HG03175 (cell line): ENCODE measurements at regions not wholly inside any gene's neighbourhood (a gene's known extent, or its start where the extent isn't known, plus 50 kb on each side); places are given as distances from the start of the nearest gene placed in this dataset.
"Not testable (repeated sequence)": the region's sequence is repeated elsewhere in the genome, so short reads cannot be mapped to it uniquely, and the experiment has no call there.

Experiments used
- ATAC-seq: cut with Tn5 transposase; IDR thresholded peaks from one replicate; pipeline ENCODE4 v1.9.1; 2021; ENCODE audit warnings: mild to moderate bottlenecking, moderate library complexity; ENCODE audit not compliant: unreplicated experiment

DNA sequence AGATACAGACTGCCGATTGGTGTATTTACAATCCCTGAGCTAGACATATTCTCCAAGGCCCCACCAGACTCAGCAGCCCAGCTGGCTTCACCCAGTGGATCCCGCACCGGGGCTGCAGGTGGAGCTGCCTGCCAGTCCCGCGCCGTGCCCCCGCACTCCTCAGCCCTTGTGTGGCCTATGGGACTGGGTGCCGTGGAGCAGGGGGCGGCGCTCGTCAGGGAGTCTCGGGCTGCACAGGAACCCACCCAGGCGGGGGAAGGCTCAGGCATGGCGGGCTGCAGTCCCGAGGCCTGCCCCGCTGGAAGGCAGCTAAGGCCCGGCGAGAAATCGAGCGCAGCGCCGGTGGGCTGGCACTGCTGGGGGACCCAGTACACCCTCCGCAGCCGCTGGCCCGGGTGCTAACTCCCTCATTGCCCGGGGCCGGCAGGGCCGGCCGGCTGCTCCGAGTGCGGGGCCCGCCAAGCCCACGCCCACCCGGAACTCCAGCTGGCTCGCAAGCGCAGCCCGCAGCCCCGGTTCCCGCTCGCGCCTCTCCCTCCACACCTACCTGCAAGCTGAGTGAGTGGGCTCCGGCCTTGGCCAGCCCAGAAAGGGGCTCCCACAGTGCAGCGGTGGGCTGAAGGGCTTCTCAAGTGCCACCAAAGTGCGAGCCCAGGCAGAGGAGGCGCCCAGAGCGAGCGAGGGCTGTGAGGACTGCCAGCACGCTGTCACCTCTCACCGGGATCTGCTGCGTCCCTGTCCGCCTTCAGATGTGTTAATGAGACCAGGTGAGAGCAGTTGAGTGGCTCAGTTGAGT is 137.8 kb upstream of the LCORL start:
- ATAC-seq: not testable (repeated sequence)

DNA sequence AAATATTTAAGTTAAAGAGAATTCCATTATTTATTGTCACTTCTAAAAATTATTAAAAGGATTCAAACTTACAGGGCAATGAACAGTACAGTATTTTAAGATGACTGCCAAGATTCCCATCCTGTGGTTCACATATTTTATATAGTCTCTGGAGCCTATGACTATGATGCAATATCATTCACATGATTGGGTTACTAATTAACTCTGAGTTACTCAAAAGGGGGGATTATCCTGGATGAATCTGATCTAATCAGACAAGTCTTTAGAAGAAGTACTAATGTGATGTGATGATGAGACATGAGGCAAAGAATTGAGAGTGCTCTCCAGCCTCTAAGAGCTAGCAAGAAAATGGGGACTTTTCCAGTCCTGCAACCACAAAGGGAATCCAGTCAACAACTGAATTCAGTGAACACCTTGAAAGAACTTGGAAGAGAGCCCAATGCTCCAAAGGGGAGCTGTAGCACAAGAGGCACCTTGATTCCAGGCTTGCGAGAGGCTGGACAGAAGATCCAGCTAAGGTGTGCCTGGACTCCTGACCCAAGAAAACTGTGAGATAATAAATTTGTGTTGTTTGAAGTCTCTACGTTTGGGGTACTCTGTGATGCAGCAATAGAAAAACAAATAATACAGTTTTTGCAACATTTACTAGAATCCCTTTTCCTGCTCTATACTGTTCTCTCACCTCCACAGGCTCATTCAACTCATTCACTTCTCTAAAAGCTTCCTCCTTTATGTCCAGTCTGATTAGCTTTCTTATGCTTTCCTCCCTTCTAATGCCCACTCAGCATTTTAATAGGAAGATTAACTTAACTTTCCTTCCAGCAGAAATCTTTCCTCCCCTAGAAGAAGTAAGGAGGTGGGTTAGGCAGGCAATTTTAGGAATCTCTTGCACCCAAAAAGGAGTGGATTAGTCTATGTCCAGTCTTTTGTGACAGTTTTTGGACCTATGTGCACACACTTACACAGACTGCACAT is 133.8 kb upstream of the LCORL start:
- no peak for ATAC-seq

DNA sequence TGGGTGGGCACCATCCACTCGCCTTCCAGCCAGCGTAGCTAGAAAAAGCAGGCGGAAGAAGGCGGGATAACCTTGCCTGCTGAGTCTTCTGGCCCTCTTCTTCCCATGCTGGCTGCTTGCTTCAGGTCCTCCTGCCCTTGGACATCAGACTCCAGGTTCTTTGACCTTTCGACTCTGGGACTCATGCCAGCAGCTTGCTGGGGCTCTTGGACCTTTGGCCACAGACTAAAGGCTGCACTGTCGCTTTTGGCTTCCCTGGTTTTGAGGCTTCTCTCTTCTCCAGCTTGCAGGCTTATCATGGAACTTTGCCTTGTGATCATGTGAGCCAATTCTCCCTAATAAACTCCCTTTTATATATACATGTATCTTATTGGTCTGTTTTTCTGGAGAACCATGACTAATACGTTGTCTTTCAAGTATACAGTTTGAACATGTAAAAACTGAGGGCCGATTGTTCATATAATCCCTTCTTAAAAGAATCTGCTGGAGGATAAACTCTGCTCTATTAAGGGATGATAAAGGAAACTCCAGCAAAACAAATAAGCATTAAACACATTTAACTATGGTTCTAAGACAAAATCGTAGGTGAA is 116.6 kb upstream of the LCORL start:
- no peak for ATAC-seq

DNA sequence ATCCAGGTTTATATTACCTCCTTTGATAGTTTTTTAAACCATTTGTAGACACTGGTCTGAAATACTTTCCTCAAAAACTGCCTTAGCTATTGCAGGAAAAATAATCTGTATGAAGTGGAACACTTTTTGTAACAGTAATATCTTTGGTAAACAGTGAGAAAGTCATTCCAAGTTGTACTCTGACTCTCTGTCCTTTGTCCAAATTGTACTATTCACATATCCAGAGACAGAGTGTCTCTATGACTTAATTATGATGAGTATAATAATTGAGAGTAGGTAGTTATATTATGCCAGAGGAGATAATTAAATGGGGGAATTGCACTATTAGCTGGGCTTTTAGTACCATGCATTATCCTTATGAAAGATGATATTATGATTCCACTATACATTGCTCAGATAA is 112.6 kb upstream of the LCORL start:
- no peak for ATAC-seq

DNA sequence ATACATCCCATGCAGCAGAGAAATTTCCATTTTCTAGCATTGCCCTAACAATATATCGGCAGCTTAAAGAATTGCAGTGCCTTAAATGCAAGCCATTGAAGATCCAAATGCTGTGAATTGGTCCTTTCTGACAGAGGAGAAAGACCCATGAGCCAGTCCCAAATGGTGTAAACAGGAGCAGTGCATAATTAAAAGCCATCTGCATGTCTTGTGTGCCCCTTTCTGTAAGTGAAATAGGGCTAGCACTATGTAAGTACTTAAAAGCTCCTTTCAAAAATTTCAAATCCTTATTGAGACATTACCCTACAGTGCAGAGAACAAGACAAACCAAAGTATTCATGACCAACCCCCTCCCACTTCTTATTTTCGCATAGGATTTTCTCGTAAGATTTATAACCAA is 108.7 kb upstream of the LCORL start:
- no peak for ATAC-seq

DNA sequence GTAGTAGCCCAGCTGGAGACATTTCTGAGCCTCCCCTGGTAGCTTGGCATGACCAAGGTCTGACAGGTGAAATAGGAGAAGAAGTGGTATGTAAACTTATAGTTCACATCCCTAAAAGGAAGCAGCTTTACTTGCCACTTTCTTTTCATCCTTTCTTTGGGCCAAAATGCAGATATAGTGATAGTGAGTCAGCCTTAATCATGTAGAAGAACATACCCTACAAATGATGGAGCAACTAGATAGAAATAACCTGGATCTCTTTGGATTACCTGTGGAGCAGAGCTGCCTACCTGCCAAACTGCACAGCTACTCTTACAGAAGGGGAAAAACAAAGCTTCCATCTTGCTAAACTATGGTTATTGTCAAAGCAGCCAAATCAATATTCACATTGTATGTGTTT is 106.7 kb upstream of the LCORL start:
- no peak for ATAC-seq

DNA sequence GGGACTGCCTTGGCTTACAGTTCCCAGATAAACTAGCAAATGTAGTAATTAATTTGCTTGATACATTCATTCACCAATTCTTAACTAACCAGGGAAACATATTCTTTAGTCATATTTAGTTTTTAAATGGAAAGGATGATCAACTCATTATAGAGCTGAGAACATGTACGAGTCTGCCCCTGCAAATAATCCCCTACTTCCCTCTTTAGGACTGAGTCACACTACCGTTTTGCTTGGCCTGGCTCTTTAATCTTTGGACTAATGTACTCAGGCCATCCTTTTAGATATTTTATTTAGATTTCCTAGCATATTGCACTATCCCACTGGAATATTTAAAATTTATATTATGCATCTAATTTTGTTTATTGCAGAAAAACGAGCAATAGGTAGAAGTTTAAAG is 105.5 kb upstream of the LCORL start:
- ATAC-seq: no peak

DNA sequence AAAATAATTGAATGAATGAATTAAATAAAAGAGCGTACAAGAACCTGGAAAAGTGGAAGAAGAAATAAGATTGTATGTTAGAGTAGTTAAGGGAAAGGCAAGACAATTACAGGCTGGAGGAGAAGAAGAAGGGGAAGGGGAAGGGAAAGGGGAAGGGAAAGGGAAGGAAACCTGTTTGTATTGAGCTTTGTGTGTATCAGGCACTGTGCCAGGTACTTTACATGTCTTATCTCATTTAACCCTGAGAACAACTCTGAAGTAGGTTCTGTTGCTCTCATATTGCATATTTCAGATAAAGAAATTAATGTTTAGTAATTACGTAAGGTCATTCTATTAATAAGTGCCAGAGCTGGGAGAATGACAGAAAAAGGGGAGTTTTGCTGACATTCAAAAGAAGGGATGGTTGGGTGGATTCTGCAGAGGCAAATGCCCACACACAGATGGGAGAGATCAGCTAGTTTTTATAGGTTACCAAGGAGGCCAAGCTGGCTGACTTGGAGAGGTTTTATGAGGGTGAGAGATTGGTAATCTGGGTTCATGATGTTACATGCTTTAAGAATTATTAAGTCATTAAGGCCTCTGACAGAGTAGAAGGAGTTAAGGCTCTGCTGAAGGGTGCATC is 92.3 kb upstream of the LCORL start:
- no peak for ATAC-seq

DNA sequence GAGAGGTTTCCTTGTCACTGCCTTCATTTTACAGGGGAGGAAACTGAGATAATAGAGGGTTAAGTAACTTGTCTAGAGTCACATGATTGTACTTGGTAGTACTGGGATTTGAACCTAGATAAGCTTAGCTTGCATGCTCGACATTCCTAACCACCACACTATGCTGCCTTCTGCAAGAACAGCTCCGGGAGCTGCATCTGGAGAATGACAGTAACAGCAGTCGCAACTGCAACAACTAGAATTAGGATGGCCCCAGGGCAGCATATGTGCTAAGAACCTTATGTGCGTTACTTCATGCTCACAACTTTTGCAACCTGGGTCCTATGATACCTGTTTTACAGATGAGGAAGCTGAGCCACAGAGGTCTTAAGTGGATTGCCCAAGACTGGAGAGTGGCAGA is 89.5 kb upstream of the LCORL start:
- no peak for ATAC-seq

DNA sequence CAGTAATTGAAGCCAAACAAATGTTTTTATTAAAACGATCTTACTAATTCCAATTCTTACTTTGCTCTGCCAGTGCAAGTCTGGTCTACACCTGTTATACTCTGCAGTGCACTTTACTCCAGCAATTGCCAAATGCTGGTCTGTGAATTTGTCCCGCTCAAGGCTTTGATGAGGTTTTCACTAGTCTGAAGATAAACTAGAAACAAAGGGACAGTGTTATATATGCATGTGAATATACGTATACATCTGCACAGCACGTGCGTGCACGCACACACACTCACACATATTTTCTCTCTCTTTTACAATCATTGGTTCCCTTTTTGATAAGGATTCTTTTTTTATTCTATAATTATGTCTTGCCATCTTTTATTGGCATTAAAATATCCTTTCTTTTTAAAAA is 88.5 kb upstream of the LCORL start:
- no peak for ATAC-seq

DNA sequence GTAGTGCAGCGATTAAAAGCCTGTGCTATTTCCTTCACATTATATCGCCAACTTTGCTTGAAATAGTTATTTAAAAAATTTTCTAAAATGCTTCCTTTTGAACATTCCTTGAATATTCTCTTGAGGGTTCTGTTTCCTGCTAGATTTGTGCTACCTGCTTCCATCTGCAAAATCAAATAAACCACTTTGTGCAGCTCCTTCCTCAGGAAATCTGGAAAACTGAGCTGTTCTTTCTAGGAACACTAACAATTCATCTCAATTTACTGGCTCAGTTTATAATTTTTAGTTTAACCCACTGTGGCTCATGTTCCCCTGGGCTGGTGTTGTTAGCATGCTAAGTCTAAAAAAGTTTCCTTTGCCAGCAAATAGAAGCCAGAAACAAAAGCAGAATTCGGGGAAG is 88.1 kb upstream of the LCORL start:
- ATAC-seq: no peak

DNA sequence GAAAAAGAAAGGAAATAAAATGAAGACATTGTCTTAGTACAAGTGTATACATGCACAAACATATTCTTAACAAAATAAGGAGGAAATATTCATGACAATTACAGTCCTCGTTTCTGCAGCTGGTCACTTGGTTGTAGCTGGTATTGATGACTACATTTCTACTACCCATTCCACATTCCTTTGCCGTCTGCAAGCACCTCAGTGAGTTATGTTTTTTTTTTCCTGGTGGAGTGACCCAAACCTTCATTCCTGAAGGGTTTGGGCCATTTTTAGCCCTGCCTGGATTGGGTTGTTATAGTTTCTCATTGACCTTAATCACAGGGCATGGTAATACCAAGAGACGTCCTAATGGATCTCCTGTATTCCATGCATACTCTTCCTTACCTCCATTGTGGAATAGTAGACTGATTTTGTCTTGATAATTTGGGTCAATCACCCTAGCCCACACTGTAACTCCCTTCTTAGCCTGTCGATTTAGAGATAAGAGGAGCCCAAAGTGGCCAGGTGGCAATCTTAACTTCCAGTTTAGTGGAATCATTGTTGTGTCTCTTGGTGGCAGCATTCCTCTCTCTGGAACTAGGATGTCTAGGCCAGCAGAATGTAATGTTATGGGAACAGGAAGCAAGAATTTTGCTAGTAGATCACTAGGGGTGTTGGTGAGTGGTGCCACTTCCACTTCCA is 86.4 kb upstream of the LCORL start:
- not testable (repeated sequence) for ATAC-seq

DNA sequence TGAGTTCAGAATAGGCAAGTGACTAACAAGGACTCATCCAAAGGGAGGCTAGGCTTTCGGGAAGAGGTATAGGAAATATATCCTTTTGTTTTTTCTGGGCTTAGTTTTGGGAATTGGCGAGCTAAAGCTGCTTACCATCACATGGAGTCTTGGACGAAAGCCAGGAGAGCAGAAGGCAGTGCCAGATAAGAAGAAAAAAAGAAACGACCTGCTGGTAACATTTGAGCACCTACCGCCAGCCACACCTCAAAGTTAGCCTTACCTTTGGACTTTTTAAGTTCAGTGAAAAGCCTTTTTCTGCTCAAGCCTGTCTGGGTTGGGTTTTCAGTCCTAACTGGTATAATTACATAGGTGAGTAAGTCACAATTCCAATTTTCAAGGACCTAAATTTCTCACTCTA is 85.1 kb upstream of the LCORL start:
- no peak for ATAC-seq

DNA sequence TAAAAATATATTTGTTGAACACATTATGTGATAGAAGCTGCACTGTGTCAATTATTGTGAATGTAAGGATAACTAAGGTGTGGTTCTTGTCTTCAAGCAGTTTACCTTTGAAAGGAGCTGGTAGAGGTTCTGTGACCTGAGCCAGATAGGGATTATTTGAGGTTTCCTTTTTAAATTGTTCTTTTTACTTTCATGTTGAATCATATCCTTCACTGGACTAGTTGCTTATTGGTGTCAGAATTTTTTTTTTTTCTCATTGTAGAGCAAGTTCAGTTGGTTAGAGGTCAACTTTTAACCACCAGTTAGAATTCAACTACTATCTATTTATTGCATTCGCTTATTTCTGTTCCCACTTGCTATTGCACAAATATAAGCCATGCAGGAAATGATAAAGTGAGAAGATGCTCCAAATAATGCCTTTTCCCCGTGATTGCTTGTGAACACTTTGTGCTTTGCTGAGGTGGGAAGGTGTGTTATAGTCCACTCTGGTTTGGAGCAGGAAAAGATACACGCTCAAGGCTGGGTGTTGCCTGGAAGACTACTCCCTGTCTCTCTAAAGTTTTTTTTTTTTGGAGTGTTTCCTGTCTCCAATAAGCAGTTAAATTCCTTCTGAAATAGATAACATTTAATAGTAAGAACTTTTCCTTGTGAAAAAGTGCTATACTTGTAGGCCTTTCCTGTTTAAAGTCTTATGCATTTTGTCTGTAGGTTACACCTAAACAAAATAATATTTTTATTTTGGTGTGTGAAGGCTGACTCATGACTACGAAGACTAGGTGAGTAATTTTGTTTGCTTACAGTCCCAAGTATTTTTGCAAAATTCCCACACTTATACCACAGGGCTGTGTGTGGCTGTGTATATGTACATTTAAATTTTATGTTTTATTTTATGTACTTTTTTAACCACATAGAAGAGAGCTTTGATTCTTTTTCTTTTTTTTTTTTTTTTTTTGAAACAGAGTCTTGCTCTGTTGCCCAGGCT is 83.8 kb upstream of the LCORL start:
- ATAC-seq: peak; percentile 80

DNA sequence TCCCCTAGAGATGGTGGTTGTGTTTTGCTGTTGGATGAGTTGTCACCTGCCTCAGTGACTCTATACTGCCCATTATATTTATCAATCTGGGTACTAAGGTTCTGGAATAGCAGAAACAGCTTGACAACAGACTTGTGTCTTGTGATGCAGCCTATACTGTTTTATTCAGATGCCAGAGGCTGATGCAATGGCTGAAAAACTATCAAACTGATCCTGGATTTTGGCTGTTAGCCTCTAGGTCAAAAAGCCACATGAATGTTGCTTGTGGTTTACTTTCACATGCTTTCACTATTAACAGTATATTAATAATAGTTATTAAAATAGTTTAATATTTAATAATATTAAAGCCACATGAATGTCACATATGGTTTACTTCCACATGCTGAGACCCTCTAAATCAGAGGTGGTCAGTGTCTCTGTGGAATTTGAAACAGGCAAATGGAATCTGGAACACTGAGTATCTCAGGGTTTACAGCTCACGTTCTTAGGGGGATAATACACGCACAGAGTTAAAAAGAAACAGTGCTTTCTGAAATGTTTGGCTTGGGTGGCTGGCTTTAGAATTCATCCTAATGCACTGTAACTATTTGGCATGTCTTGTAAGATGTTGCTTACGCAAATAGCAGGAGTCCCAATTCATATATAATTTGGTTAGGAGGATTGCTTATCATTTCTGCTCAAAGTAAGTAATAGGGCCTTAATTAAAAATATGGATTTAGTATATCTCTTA is 82.5 kb upstream of the LCORL start:
- no peak for ATAC-seq

DNA sequence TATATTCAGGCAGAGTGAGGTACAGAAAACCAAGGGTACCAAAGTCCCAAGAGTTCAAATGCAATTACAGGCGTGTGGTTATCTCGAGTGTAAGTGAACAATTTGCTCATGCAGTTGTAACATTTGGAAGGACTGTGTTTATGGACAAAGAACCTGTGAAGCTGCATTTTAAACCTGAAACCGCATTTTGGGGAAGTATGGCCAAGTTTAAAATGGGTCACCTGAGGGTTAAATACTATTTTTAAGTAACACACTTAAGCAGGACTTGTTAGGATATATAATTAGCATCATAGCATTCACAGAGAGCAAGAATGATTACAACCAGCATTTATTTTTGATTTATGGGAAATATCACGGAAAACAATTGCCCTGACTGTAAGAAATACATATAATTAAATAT is 79.1 kb upstream of the LCORL start:
- ATAC-seq: peak; percentile 38

DNA sequence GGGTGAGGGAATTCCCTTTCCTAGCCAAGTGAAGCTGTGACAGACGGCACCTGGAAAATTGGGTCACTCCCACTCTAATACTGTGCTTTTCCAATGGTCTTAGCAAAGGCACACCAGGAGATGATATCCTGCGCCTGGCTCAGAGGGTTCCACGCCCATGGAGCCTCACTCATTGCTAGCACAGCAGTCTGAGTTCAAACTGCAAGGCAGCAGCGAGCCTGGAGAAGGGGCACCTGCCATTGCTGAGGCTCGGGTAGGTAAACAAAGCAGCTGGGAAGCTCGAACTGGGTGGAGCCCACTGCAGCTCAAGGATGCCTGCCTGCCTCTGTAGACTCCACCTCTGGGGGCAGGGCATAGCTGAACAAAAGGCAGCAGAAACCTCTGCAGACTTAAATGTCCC is 68.9 kb upstream of the LCORL start:
- not testable (repeated sequence) for ATAC-seq

DNA sequence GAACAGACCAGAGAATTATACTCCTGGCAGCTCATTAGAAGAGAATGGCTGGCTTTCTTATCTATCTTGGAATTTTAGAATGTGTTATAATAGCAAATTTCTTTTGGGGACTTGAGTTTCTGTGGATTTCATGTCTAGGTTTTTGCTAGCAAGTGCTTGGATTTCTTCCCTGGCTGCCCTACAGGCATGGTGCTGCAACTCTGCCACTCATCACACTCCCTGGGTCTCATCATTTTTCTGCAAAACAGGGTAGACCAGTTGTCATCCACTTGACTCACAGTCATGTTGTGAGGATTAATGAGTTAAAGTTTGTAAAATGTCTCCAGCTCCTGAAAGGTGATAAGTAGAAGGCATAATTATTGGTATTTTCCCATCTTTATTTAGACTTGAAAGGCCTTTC is 60.7 kb upstream of the LCORL start:
- ATAC-seq: no peak

DNA sequence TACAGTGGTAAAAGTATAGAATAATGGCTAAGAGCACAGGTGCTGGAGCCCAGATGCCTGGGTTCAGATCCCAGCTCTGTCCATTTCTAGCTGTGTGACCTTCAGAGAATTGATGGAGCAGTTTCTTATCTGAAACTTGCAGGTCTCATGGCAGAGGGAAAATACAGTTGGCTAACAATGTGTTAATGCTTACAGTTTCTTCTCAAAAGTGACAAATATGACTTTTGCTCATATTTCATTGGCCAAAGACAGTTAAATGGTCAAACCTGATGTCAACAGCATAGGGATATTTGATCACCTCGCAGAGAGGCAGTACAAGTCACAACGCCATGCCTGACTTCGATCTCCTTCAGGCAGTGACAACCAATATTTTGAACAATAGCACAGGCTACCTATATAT is 60.2 kb upstream of the LCORL start:
- ATAC-seq: no peak
